Adrenal gland (tissue), 9 donors: ENCODE measurements at regions not wholly inside any gene's neighbourhood (a gene's known extent, or its start where the extent isn't known, plus 50 kb on each side); places are given as distances from the start of the nearest gene placed in this dataset.

Source experiments
- DNase-seq, 7 donors: peaks; one replicate each; pipeline ENCODE4 v3.0.0-alpha.2; 2019 to 2020
- H3K27ac ChIP-seq, 5 donors: fragments of 200-600 bp; sonication (generic) in 4 of 5; 1 replicate in 3 of 5; 2 replicates in 2 of 5; pipeline versions ENCODE4 v1.5.1 to v1.8.0; 2016 to 2020; ENCODE audit warnings: mild to moderate bottlenecking in 1 of 5
- H3K27me3 ChIP-seq: fragments of 200-600 bp; 2 replicates; pipeline ENCODE4 v1.8.0; 2021
- H3K36me3 ChIP-seq, 2 donors: fragments of 200-600 bp; replicated peaks in 1 of 2; 1 replicate in 1 of 2; 2 replicates in 1 of 2; pipeline versions ENCODE4 v1.5.1 to v1.8.0; 2018 to 2022
- H3K4me1 ChIP-seq, 2 donors: fragments of 200-600 bp; replicated peaks in 1 of 2; 1 replicate in 1 of 2; 2 replicates in 1 of 2; pipeline versions ENCODE4 v1.5.1 to v1.8.0; 2018 to 2021
- H3K4me3 ChIP-seq, 4 donors: fragments of 200-600 bp; sonication (generic) in 3 of 4; one replicate each; pipeline ENCODE4 v1.5.1; 2016 to 2018
- H3K9me3 ChIP-seq, 3 donors: fragments of 200-600 bp; sonication (generic) in 1 of 3; replicated peaks in 1 of 3; 1 replicate in 2 of 3; 2 replicates in 1 of 3; pipeline versions ENCODE4 v1.5.1 to v1.8.0; 2016 to 2021
- CTCF ChIP-seq, 6 experiments: fragments of 450-650 bp in 4 of 6; fragments of 200-600 bp in 2 of 6; sonication (generic) in 1 of 6; IDR thresholded peaks; 1 replicate in 5 of 6; 2 replicates in 1 of 6; pipeline versions ENCODE4 v1.5.1 to v1.8.0; 2016 to 2021; ENCODE audit warnings: antibody characterized with exemption in 6 of 6, mild to moderate bottlenecking in 2 of 6, moderate library complexity in 1 of 6
- POLR2A ChIP-seq, 2 donors: fragments of 450-650 bp; IDR thresholded peaks; one replicate each; pipeline ENCODE4 v1.6.1; 2017; ENCODE audit warnings: antibody characterized with exemption in 2 of 2, mild to moderate bottlenecking in 2 of 2, moderate library complexity in 1 of 2
- WGBS, 4 donors: extraction: QIAGEN DNeasy Blood & Tissue Kit in 2 of 4; methylation state at CpG; one replicate each; pipeline versions ENCODE4 v1.1.5 to v1.1.7; 2013 to 2017; 5-methylcytosine and 5-hydroxymethylcytosine counted together
- intact Hi-C, 2 donors: fragments of 100-400 bp; cut with DNase I; formaldehyde crosslinking; loops; one replicate each; pipeline versions ENCODE4 v1.14.1 to v1.15.0; 2022 to 2023
- donor health status: healthy with polysubstance abuse.
- donor health status: Bipolar disorder and iron deficiency.
- donor health status: DM: yes; HTN: yes; CAD: no.
- donor health status: DM: no; HTN: no; CAD: no.
- donor health status: DM: no; HTN: no; CAD: no.

GRCh38 chr18:51921862-51922261 lies 418.1 kb upstream of the DCC start:
- Histone ChIP-seq H3K4me1 (no peaks in the 10 kb centered on the region), H3K9me3 (peaks cover 0 to 5% (median 0%) of the 10 kb centered on the region in 3 donors), H3K27ac (no peak overlapping the region), H3K4me3 (no peak overlapping the region), H3K36me3 (no peaks in the 10 kb centered on the region), H3K27me3 (no peaks in the 10 kb centered on the region)
- DNase-seq, result no peak
- WGBS, 4 donors, result 74 to 84% (median 80%) methylated on average over 2 to 3 of the region's 3 CpGs
- intact Hi-C loops, result no loop called here
- no peak for TF ChIP-seq CTCF (IDR thresholded peaks at IDR 0.05)

- Histone ChIP-seq H3K4me3 (no peak overlapping the region), H3K36me3 (no peaks in the 10 kb centered on the region), H3K4me1 (no peaks in the 10 kb centered on the region), H3K27me3 (no peaks in the 10 kb centered on the region), H3K27ac (no peak overlapping the region), H3K9me3 (no peaks in the 10 kb centered on the region)
- intact Hi-C loops, result no loop called here
- WGBS, 4 donors, result 56 to 79% (median 70%) methylated on average over 1 of the region's 1 CpG
- DNase-seq, result no peak
- TF ChIP-seq CTCF (IDR thresholded peaks at IDR 0.05) (no peak), POLR2A (IDR thresholded peaks at IDR 0.05) (no peak)
Observed at GRCh38 chr18:51933903-51934302, 406.1 kb upstream of the DCC start.

GRCh38 chr18:51936115-51936514 lies 403.9 kb upstream of the DCC start:
- intact Hi-C loops, result no loop called here
- TF ChIP-seq CTCF (IDR thresholded peaks at IDR 0.05), result no peak
- TF ChIP-seq POLR2A (IDR thresholded peaks at IDR 0.05), result no peak
- no peaks in the 10 kb centered on the region for H3K4me1 ChIP-seq
- no peaks in the 10 kb centered on the region for H3K27me3 ChIP-seq
- no peak for DNase-seq
- no peak overlapping the region for H3K27ac ChIP-seq
- no peaks in the 10 kb centered on the region for H3K36me3 ChIP-seq
- no peaks in the 10 kb centered on the region for H3K9me3 ChIP-seq
- 56 to 76% (median 72%) methylated on average over 2 of the region's 2 CpGs for WGBS, 4 donors
- no peak overlapping the region for H3K4me3 ChIP-seq

GRCh38 chr18:51941999-51942398 lies 398.0 kb upstream of the DCC start:
- 39 to 55% (median 47%) methylated on average over 2 of the region's 2 CpGs for WGBS, 4 donors
- H3K36me3 ChIP-seq, result no peaks in the 10 kb centered on the region
- H3K27ac ChIP-seq, result no peak overlapping the region
- intact Hi-C loops, result no loop called here
- no peak overlapping the region for H3K4me3 ChIP-seq
- DNase-seq, result no peak
- no peak for TF ChIP-seq POLR2A (IDR thresholded peaks at IDR 0.05)
- no peak for TF ChIP-seq CTCF (IDR thresholded peaks at IDR 0.05)
- H3K9me3 ChIP-seq, result no peaks in the 10 kb centered on the region
- no peaks in the 10 kb centered on the region for H3K27me3 ChIP-seq
- H3K4me1 ChIP-seq, result no peaks in the 10 kb centered on the region
